ENCODE measurements at regions not wholly inside any gene's neighbourhood (a gene's known extent, or its start where the extent isn't known, plus 50 kb on each side); places are given as distances from the start of the nearest gene placed in this dataset.

GRCh38 chr13:26998292-26998691, 173.3 kb downstream of the USP12 start:
- TF ChIP-seq POLR2A (IDR thresholded peaks at IDR 0.05; ENCODE audit: low read length) (no peak), GATA1 (IDR thresholded peaks at IDR 0.05; ENCODE audit: low read depth, low read length) (no peak)

Measured in erythroblast (primary cell).